HUES48 (cell line): ENCODE measurements at regions not wholly inside any gene's neighbourhood (a gene's known extent, or its start where the extent isn't known, plus 50 kb on each side); places are given as distances from the start of the nearest gene placed in this dataset.

Experiments
- H3K27ac ChIP-seq: one replicate; pipeline ENCODE4 v1.7.0; 2013; ENCODE audit warnings: low read depth, low read length, inconsistent platforms
- H3K27me3 ChIP-seq: 2 replicates; pipeline ENCODE4 v1.6.1; 2013; ENCODE audit warnings: mild to moderate bottlenecking, low read length; ENCODE audit not compliant: control insufficient read depth, insufficient read depth
- H3K36me3 ChIP-seq: 2 replicates; pipeline ENCODE4 v1.6.1; 2013; ENCODE audit warnings: low read length; ENCODE audit not compliant: control insufficient read depth, insufficient read depth
- H3K4me1 ChIP-seq: 2 replicates; pipeline ENCODE4 v1.6.1; 2013; ENCODE audit warnings: mild to moderate bottlenecking, low read length; ENCODE audit not compliant: control insufficient read depth, insufficient read depth
- H3K4me3 ChIP-seq: 2 replicates; pipeline ENCODE4 v1.5.1; 2013; ENCODE audit warnings: mild to moderate bottlenecking, low read depth, low read length
- H3K9ac ChIP-seq: 2 replicates; pipeline ENCODE4 v1.6.1; 2013; ENCODE audit warnings: mild to moderate bottlenecking, low read depth, low read length, moderate library complexity
- H3K9me3 ChIP-seq: 2 replicates; pipeline ENCODE4 v1.6.1; 2013; ENCODE audit warnings: low read length; ENCODE audit not compliant: control insufficient read depth, insufficient read depth

- H3K27ac ChIP-seq: no peak overlapping the region
- H3K36me3 ChIP-seq: no peaks in the 10 kb centered on the region
- H3K9me3 ChIP-seq: no peaks in the 10 kb centered on the region
- H3K27me3 ChIP-seq: no peaks in the 10 kb centered on the region
- H3K9ac ChIP-seq: no peak overlapping the region
- no peaks in the 10 kb centered on the region for H3K4me1 ChIP-seq
- no peak overlapping the region for H3K4me3 ChIP-seq
Measured at GRCh38 chr16:11401161-11402050, 56.1 kb downstream of the RMI2 start.

- H3K27me3 ChIP-seq: no peaks in the 10 kb centered on the region
- no peak overlapping the region for H3K27ac ChIP-seq
- no peaks in the 10 kb centered on the region for H3K9me3 ChIP-seq
- no peaks in the 10 kb centered on the region for H3K36me3 ChIP-seq
- no peaks in the 10 kb centered on the region for H3K4me1 ChIP-seq
- no peak overlapping the region for H3K4me3 ChIP-seq
- no peak overlapping the region for H3K9ac ChIP-seq
Measured at GRCh38 chr16:11402051-11402744, 56.9 kb downstream of the RMI2 start.

GRCh38 chr16:11402745-11403533 is 57.7 kb downstream of the RMI2 start:
- Histone ChIP-seq H3K9me3 (no peaks in the 10 kb centered on the region), H3K4me3 (no peak overlapping the region), H3K4me1 (no peaks in the 10 kb centered on the region), H3K27me3 (no peaks in the 10 kb centered on the region), H3K36me3 (no peaks in the 10 kb centered on the region), H3K9ac (no peak overlapping the region), H3K27ac (no peak overlapping the region)

GRCh38 chr16:11403534-11403795 is 58.2 kb downstream of the RMI2 start:
- no peaks in the 10 kb centered on the region for H3K4me1 ChIP-seq
- H3K27me3 ChIP-seq: no peaks in the 10 kb centered on the region
- H3K36me3 ChIP-seq: no peaks in the 10 kb centered on the region
- no peak overlapping the region for H3K9ac ChIP-seq
- H3K4me3 ChIP-seq: no peak overlapping the region
- H3K9me3 ChIP-seq: no peaks in the 10 kb centered on the region
- no peak overlapping the region for H3K27ac ChIP-seq

- Histone ChIP-seq H3K27me3 (no peaks in the 10 kb centered on the region), H3K4me1 (no peaks in the 10 kb centered on the region), H3K4me3 (no peak overlapping the region), H3K36me3 (no peaks in the 10 kb centered on the region), H3K9me3 (no peaks in the 10 kb centered on the region), H3K27ac (no peak overlapping the region), H3K9ac (no peak overlapping the region)
Measured at GRCh38 chr16:11403920-11404319, 58.7 kb downstream of the RMI2 start.

- H3K36me3 ChIP-seq: no peaks in the 10 kb centered on the region
- H3K27me3 ChIP-seq: no peaks in the 10 kb centered on the region
- no peak overlapping the region for H3K27ac ChIP-seq
- no peak overlapping the region for H3K9ac ChIP-seq
- no peak overlapping the region for H3K4me3 ChIP-seq
- H3K4me1 ChIP-seq: no peaks in the 10 kb centered on the region
- H3K9me3 ChIP-seq: no peaks in the 10 kb centered on the region
Measured at GRCh38 chr16:11404603-11405002, 59.3 kb downstream of the RMI2 start.

- Histone ChIP-seq H3K27ac (no peak overlapping the region), H3K36me3 (no peaks in the 10 kb centered on the region), H3K27me3 (no peaks in the 10 kb centered on the region), H3K4me1 (no peaks in the 10 kb centered on the region), H3K4me3 (no peak overlapping the region), H3K9ac (no peak overlapping the region), H3K9me3 (no peaks in the 10 kb centered on the region)
Measured at GRCh38 chr16:11405331-11406176, 60.3 kb downstream of the RMI2 start.

- Histone ChIP-seq H3K36me3 (no peaks in the 10 kb centered on the region), H3K4me3 (no peak overlapping the region), H3K27me3 (no peaks in the 10 kb centered on the region)
Measured at GRCh38 chr16:11406177-11406560, 60.9 kb downstream of the RMI2 start.

GRCh38 chr16:11407047-11407982 is 62.1 kb downstream of the RMI2 start:
- no peak overlapping the region for H3K4me3 ChIP-seq
- H3K4me1 ChIP-seq: no peaks in the 10 kb centered on the region
- H3K27ac ChIP-seq: no peak overlapping the region
- no peak overlapping the region for H3K9ac ChIP-seq
- no peaks in the 10 kb centered on the region for H3K27me3 ChIP-seq
- no peaks in the 10 kb centered on the region for H3K36me3 ChIP-seq
- H3K9me3 ChIP-seq: no peaks in the 10 kb centered on the region

More at GRCh38 chr16:11406177-11406560, 60.9 kb downstream of the RMI2 start:
- Histone ChIP-seq H3K9me3 (no peaks in the 10 kb centered on the region), H3K4me1 (no peaks in the 10 kb centered on the region), H3K27ac (no peak overlapping the region), H3K9ac (no peak overlapping the region)

GRCh38 chr16:11408216-11408615 is 63.0 kb downstream of the RMI2 start:
- H3K27ac ChIP-seq: no peak overlapping the region
- H3K9ac ChIP-seq: no peak overlapping the region
- H3K36me3 ChIP-seq: no peaks in the 10 kb centered on the region
- H3K4me3 ChIP-seq: no peak overlapping the region
- H3K9me3 ChIP-seq: no peaks in the 10 kb centered on the region
- H3K27me3 ChIP-seq: no peaks in the 10 kb centered on the region
- H3K4me1 ChIP-seq: no peaks in the 10 kb centered on the region
